ENCODE measurements at regions not wholly inside any gene's neighbourhood (a gene's known extent, or its start where the extent isn't known, plus 50 kb on each side); places are given as distances from the start of the nearest gene placed in this dataset.

DNA sequence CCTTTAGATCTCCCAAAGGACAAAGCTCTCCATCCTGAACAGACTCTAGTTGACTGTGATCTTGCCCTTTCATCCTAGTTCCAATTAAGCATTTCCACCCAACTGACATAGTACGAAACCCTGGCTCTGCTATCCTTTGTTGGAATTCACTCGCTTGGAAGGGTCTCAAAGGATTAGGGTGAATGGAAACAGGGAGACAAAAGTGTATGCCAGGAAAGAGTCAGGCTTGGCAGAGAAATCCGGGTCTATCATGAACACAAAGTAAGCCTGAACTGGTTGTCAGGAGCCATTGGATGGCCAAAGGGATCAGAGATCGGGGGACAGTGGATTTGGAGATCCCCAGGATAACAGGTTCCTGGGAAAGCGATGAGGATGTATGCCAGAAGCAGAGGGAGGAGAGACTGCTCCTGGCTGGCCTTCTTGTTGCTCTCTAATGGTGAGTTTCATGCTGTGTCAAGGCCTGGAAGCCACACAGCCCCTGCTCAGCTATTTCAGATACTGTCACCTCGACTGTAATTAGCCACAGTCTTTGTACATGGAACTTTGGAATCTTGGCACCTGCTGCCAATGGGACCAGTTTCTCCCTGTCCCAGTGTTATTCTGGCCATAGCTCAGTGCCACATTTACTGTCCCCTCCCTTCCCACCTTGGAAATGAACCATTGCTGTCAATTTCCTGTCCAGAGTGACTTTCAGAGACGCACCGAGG is 1168.7 kb upstream of the AUTS2 start:
- H4K20me1 ChIP-seq (replicated peaks in 1 of 2; ENCODE audit: control insufficient read depth in 1 of 2, insufficient read depth in 2 of 2, low read length in 2 of 2) = no peaks in the 10 kb centered on the region
- POLR2A ChIA-PET (ENCODE audit: partially characterized antibody) = no interaction called here
- no peaks in the 10 kb centered on the region for H3K9me3 ChIP-seq (ENCODE audit: insufficient read depth in 2 of 2, low read depth in 1 of 2, low read length in 1 of 2)

More for the DNA sequence above, 1168.7 kb upstream of the AUTS2 start:
- Histone ChIP-seq H3K4me1 (replicated peaks in 1 of 4; ENCODE audit: control insufficient read depth in 3 of 4, insufficient read depth in 4 of 4, low read length in 3 of 4) (peaks cover 0 to 3% (median 1%) of the 10 kb centered on the region in 4 experiments; a peak in 2 of 7 replicates), H3K79me2 (ENCODE audit: control insufficient read depth in 1 of 2, insufficient read depth in 2 of 2, low read length in 2 of 2) (no peaks in the 10 kb centered on the region), H4K91ac (replicated peaks; ENCODE audit: insufficient read length, low read length) (no peak overlapping the region), H2BK12ac (ENCODE audit: low read depth, low read length) (no peak overlapping the region), H3K36me3 (ENCODE audit: control insufficient read depth in 2 of 4, insufficient read depth in 4 of 4, low read length in 3 of 4) (no peaks in the 10 kb centered on the region), H3K4me2 (ENCODE audit: insufficient read depth in 1 of 2, low read depth in 2 of 2, low read length in 2 of 2) (no peak overlapping the region), H3K4ac (replicated peaks; ENCODE audit: insufficient read length, low read depth, low read length) (no peak overlapping the region), H2AFZ (ENCODE audit: low read length) (0 out of 2 replicates have a peak overlapping the region, but pooled peaks have one; percentile 51), H2BK120ac (replicated peaks; ENCODE audit: low read depth, low read length) (no peak overlapping the region), H3K14ac (ENCODE audit: insufficient read length) (no peak overlapping the region), H3K23me2 (ENCODE audit: low read depth, low read length) (no peaks in the 10 kb centered on the region), H3K23ac (ENCODE audit: insufficient read length) (no peak overlapping the region), H2BK20ac (ENCODE audit: low read length) (no peak overlapping the region), H3K56ac (replicated peaks; ENCODE audit: insufficient read length, low read depth, low read length) (no peak overlapping the region), H4K5ac (ENCODE audit: insufficient read length, low read depth, low read length) (no peak overlapping the region), H2AK5ac (ENCODE audit: low read depth, low read length) (no peak overlapping the region), H3K9ac (replicated peaks in 1 of 4; ENCODE audit: extremely low read depth in 1 of 4, low read depth in 3 of 4, low read length in 3 of 4) (no peak overlapping the region), H2BK5ac (ENCODE audit: low read depth, low read length) (no peak overlapping the region), H3K27me3 (replicated peaks in 1 of 4; ENCODE audit: control insufficient read depth in 3 of 4, extremely low read depth in 1 of 4, insufficient read depth in 3 of 4, low read length in 3 of 4) (no peaks in the 10 kb centered on the region), H4K8ac (ENCODE audit: extremely low read depth, insufficient read depth, low read length) (no peak overlapping the region), H3K4me3 (ENCODE audit: extremely low read depth in 1 of 4, insufficient read depth in 2 of 4, low read depth in 3 of 4, low read length in 4 of 4) (no peak overlapping the region), H2BK15ac (ENCODE audit: low read length) (no peak overlapping the region), H3K27ac (ENCODE audit: low read depth, low read length) (no peak overlapping the region), H3K79me1 (ENCODE audit: low read depth, low read length) (no peaks in the 10 kb centered on the region), H3K18ac (ENCODE audit: extremely low read depth, low read length) (no peak overlapping the region)
- no peak for FAIRE-seq
- 94% methylated on average over 8 of the region's 8 CpGs; no CpG with 5 or more reads in 1 of the 2 experiments for WGBS, 2 experiments (ENCODE audit: extremely low coverage in 1 of 2, insufficient coverage in 1 of 2, insufficient read length in 1 of 2, insufficient replicate concordance in 2 of 2, low coverage in 1 of 2, low lambda C conversion rate in 2 of 2, missing lambda C conversion rate in 1 of 2)
- CTCF ChIA-PET (ENCODE audit: partially characterized antibody) = interaction anchor here (0.9 kb wide), 1 partner anchor 18 kb away, joined by 3 read pairs; no protein-coding TSS in a partner anchor
- TF ChIP-seq TCF12 (IDR thresholded peaks at IDR 0.05; ENCODE audit: low read depth, low read length) (no peak), CREB1 (IDR thresholded peaks at IDR 0.05) (no peak), KDM4A (IDR thresholded peaks at IDR 0.05; ENCODE audit: low read depth, low read length, severe bottlenecking) (no peak), EP300 (IDR thresholded peaks at IDR 0.05; ENCODE audit: borderline replicate concordance in 1 of 2, low read depth in 2 of 2, low read length in 2 of 2) (no peak), TEAD4 (IDR thresholded peaks at IDR 0.05; ENCODE audit: low read depth, low read length) (no peak), CEBPB (IDR thresholded peaks at IDR 0.05; ENCODE audit: low read depth, low read length) (no peak)
- TF ChIP-seq, protein P1, sequence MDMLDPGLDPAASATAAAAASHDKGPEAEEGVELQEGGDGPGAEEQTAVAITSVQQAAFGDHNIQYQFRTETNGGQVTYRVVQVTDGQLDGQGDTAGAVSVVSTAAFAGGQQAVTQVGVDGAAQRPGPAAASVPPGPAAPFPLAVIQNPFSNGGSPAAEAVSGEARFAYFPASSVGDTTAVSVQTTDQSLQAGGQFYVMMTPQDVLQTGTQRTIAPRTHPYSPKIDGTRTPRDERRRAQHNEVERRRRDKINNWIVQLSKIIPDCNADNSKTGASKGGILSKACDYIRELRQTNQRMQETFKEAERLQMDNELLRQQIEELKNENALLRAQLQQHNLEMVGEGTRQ (IDR thresholded peaks at IDR 0.05; ENCODE audit: low read length) = no peak
- DNase-seq (ENCODE audit: low read depth in 1 of 2, low spot score in 2 of 2) = no peak

Data from H1 (cell line).